GM18508 (cell line): ENCODE measurements at regions not wholly inside any gene's neighbourhood (a gene's known extent, or its start where the extent isn't known, plus 50 kb on each side); places are given as distances from the start of the nearest gene placed in this dataset.

Experiments used
- ATAC-seq: cut with Tn5 transposase; IDR thresholded peaks from one replicate; pipeline ENCODE4 v1.9.1; 2021; ENCODE audit warnings: moderate number of reproducible peaks; ENCODE audit not compliant: insufficient read depth, unreplicated experiment

- no peak for ATAC-seq
Measured at GRCh38 chr4:136946307-136946907, 585.9 kb downstream of the PCDH18 start.

GRCh38 chr4:136939781-136940180 lies 592.5 kb downstream of the PCDH18 start:
- ATAC-seq: no peak

GRCh38 chr4:136935871-136936270 lies 596.4 kb downstream of the PCDH18 start:
- ATAC-seq: no peak

GRCh38 chr4:136935305-136935704 lies 597.0 kb downstream of the PCDH18 start:
- no peak for ATAC-seq

- ATAC-seq: no peak
Measured at GRCh38 chr4:136934601-136935000, 597.7 kb downstream of the PCDH18 start.

- no peak for ATAC-seq
Measured at GRCh38 chr4:136931781-136932180, 600.5 kb downstream of the PCDH18 start.

GRCh38 chr4:136928957-136929411 lies 603.3 kb downstream of the PCDH18 start:
- no peak for ATAC-seq

GRCh38 chr4:136927172-136927571 lies 605.1 kb downstream of the PCDH18 start:
- ATAC-seq: no peak

GRCh38 chr4:136925203-136925602 lies 607.1 kb downstream of the PCDH18 start:
- ATAC-seq: no peak

GRCh38 chr4:136922066-136922465 lies 610.2 kb downstream of the PCDH18 start:
- ATAC-seq: no peak

- no peak for ATAC-seq
Measured at GRCh38 chr4:136920092-136920881, 612.0 kb downstream of the PCDH18 start.

- no peak for ATAC-seq
Measured at GRCh38 chr4:136918772-136919171, 613.5 kb downstream of the PCDH18 start.

- no peak for ATAC-seq
Measured at GRCh38 chr4:136917312-136918110, 614.8 kb downstream of the PCDH18 start.

GRCh38 chr4:136909626-136910025 lies 622.7 kb downstream of the PCDH18 start:
- ATAC-seq: no peak

GRCh38 chr4:136908122-136908521 lies 624.2 kb downstream of the PCDH18 start:
- ATAC-seq: no peak

GRCh38 chr4:136900696-136901095 lies 631.6 kb downstream of the PCDH18 start:
- no peak for ATAC-seq

GRCh38 chr4:136898590-136899248 lies 633.6 kb downstream of the PCDH18 start:
- ATAC-seq: no peak

- no peak for ATAC-seq
Measured at GRCh38 chr4:136893573-136893972, 638.7 kb downstream of the PCDH18 start.

GRCh38 chr4:136881666-136882065 lies 650.6 kb downstream of the PCDH18 start:
- ATAC-seq: no peak

- no peak for ATAC-seq
Measured at GRCh38 chr4:136873555-136873954, 658.7 kb downstream of the PCDH18 start.

- ATAC-seq: no peak
Measured at GRCh38 chr4:136867465-136867864, 664.8 kb downstream of the PCDH18 start.
